ENCODE measurements at regions not wholly inside any gene's neighbourhood (a gene's known extent, or its start where the extent isn't known, plus 50 kb on each side); places are given as distances from the start of the nearest gene placed in this dataset.

- Mint-ChIP-seq H3K36me3 (ENCODE audit: insufficient read depth) (no peaks in the 10 kb centered on the region), H3K27me3 (peaks cover 9% of the 10 kb centered on the region), H3K9me3 (ENCODE audit: low read depth) (no peaks in the 10 kb centered on the region), H3K27ac (no peak overlapping the region), H3K4me3 (ENCODE audit: low read depth) (no peak overlapping the region), H3K4me1 (ENCODE audit: low read depth) (no peaks in the 10 kb centered on the region)
- DNase-seq (ENCODE audit: low spot score, unreplicated experiment): no peak
- TF ChIP-seq CTCF (IDR thresholded peaks at IDR 0.05; ENCODE audit: unreplicated experiment): no peak
These were observed 174.5 kb downstream of the KCTD12 start for GRCh38 chr13:76711550-76712182.

GRCh38 chr13:76709851-76710250 is 176.4 kb downstream of the KCTD12 start:
- Mint-ChIP-seq H3K4me3 (ENCODE audit: low read depth) (no peak overlapping the region), H3K27ac (no peak overlapping the region), H3K36me3 (ENCODE audit: insufficient read depth) (no peaks in the 10 kb centered on the region), H3K4me1 (ENCODE audit: low read depth) (no peaks in the 10 kb centered on the region), H3K27me3 (peaks cover 9% of the 10 kb centered on the region), H3K9me3 (ENCODE audit: low read depth) (no peaks in the 10 kb centered on the region)
- no peak for DNase-seq (ENCODE audit: low spot score, unreplicated experiment)
- no peak for TF ChIP-seq CTCF (IDR thresholded peaks at IDR 0.05; ENCODE audit: unreplicated experiment)

- Mint-ChIP-seq H3K9me3 (ENCODE audit: low read depth) (no peaks in the 10 kb centered on the region), H3K4me3 (ENCODE audit: low read depth) (no peak overlapping the region), H3K27me3 (peaks cover 12% of the 10 kb centered on the region), H3K27ac (no peak overlapping the region), H3K4me1 (ENCODE audit: low read depth) (no peaks in the 10 kb centered on the region), H3K36me3 (ENCODE audit: insufficient read depth) (no peaks in the 10 kb centered on the region)
- no peak for TF ChIP-seq CTCF (IDR thresholded peaks at IDR 0.05; ENCODE audit: unreplicated experiment)
- DNase-seq (ENCODE audit: low spot score, unreplicated experiment): no peak
These were observed 178.0 kb downstream of the KCTD12 start for GRCh38 chr13:76708138-76708688.

GRCh38 chr13:76707360-76707759 is 178.8 kb downstream of the KCTD12 start:
- TF ChIP-seq CTCF (IDR thresholded peaks at IDR 0.05; ENCODE audit: unreplicated experiment): no peak
- H3K36me3 Mint-ChIP-seq (ENCODE audit: insufficient read depth): no peaks in the 10 kb centered on the region
- no peaks in the 10 kb centered on the region for H3K4me1 Mint-ChIP-seq (ENCODE audit: low read depth)
- no peak overlapping the region for H3K4me3 Mint-ChIP-seq (ENCODE audit: low read depth)
- DNase-seq (ENCODE audit: low spot score, unreplicated experiment): no peak
- H3K9me3 Mint-ChIP-seq (ENCODE audit: low read depth): no peaks in the 10 kb centered on the region
- H3K27me3 Mint-ChIP-seq: peaks cover 12% of the 10 kb centered on the region
- no peak overlapping the region for H3K27ac Mint-ChIP-seq

GRCh38 chr13:76703621-76704288 is 182.4 kb downstream of the KCTD12 start:
- Mint-ChIP-seq H3K27me3 (peaks cover 14% of the 10 kb centered on the region), H3K27ac (no peak overlapping the region), H3K36me3 (ENCODE audit: insufficient read depth) (no peaks in the 10 kb centered on the region), H3K4me3 (ENCODE audit: low read depth) (no peak overlapping the region), H3K9me3 (ENCODE audit: low read depth) (peaks cover 2% of the 10 kb centered on the region), H3K4me1 (ENCODE audit: low read depth) (no peaks in the 10 kb centered on the region)
- TF ChIP-seq CTCF (IDR thresholded peaks at IDR 0.05; ENCODE audit: unreplicated experiment): no peak
- DNase-seq (ENCODE audit: low spot score, unreplicated experiment): no peak
